ENCODE measurements at regions not wholly inside any gene's neighbourhood (a gene's known extent, or its start where the extent isn't known, plus 50 kb on each side); places are given as distances from the start of the nearest gene placed in this dataset.
"Not testable (repeated sequence)": the region's sequence is repeated elsewhere in the genome, so short reads cannot be mapped to it uniquely, and the experiment has no call there.

- DNase-seq: no peak
Measured at GRCh38 chr17:70956726-70957125, 787.4 kb downstream of the KCNJ2 start.

GRCh38 chr17:70961341-70961740 lies 792.0 kb downstream of the KCNJ2 start:
- DNase-seq: no peak

GRCh38 chr17:70968302-70968701 lies 799.0 kb downstream of the KCNJ2 start:
- DNase-seq: no peak

- no peak for DNase-seq
Measured at GRCh38 chr17:70969521-70970034, 800.2 kb downstream of the KCNJ2 start.

- DNase-seq: no peak
Measured at GRCh38 chr17:70976447-70976846, 807.1 kb downstream of the KCNJ2 start.

- no peak for DNase-seq
Measured at GRCh38 chr17:70984873-70985272, 815.5 kb downstream of the KCNJ2 start.

- DNase-seq: peak in 1 of 5 experiments; percentile 45
Measured at GRCh38 chr17:70987867-70988340, 818.6 kb downstream of the KCNJ2 start.

- no peak for DNase-seq
Measured at GRCh38 chr17:70988622-70989021, 819.3 kb downstream of the KCNJ2 start.

GRCh38 chr17:70989280-70989679 lies 819.9 kb downstream of the KCNJ2 start:
- DNase-seq: no peak

- no peak for DNase-seq
Measured at GRCh38 chr17:70994194-70994593, 824.9 kb downstream of the KCNJ2 start.

GRCh38 chr17:70995997-70996396 lies 826.7 kb downstream of the KCNJ2 start:
- no peak for DNase-seq

GRCh38 chr17:71003736-71004135 lies 834.4 kb downstream of the KCNJ2 start:
- no peak for DNase-seq

GRCh38 chr17:71004413-71004812 lies 835.1 kb downstream of the KCNJ2 start:
- no peak for DNase-seq

- DNase-seq: no peak
Measured at GRCh38 chr17:71011391-71011790, 842.1 kb downstream of the KCNJ2 start.

GRCh38 chr17:71019699-71020098 lies 850.4 kb downstream of the KCNJ2 start:
- DNase-seq: no peak

GRCh38 chr17:71022758-71023157 lies 853.4 kb downstream of the KCNJ2 start:
- DNase-seq: no peak

- no peak for DNase-seq
Measured at GRCh38 chr17:71023249-71024030, 854.1 kb downstream of the KCNJ2 start.

GRCh38 chr17:71024172-71024571 lies 854.8 kb downstream of the KCNJ2 start:
- no peak for DNase-seq

- DNase-seq: no peak
Measured at GRCh38 chr17:71024969-71025368, 855.6 kb downstream of the KCNJ2 start.

- DNase-seq: no peak
Measured at GRCh38 chr17:71029246-71029645, 859.9 kb downstream of the KCNJ2 start.

- DNase-seq: not testable (repeated sequence)
Measured at GRCh38 chr17:71031286-71031685, 862.0 kb downstream of the KCNJ2 start.

GRCh38 chr17:71032746-71033273 lies 863.5 kb downstream of the KCNJ2 start:
- DNase-seq: no peak

GRCh38 chr17:71033336-71033735 lies 864.0 kb downstream of the KCNJ2 start:
- DNase-seq: no peak

- no peak for DNase-seq
Measured at GRCh38 chr17:71035226-71035625, 865.9 kb downstream of the KCNJ2 start.
